ENCODE measurements at regions not wholly inside any gene's neighbourhood (a gene's known extent, or its start where the extent isn't known, plus 50 kb on each side); places are given as distances from the start of the nearest gene placed in this dataset.

DNA sequence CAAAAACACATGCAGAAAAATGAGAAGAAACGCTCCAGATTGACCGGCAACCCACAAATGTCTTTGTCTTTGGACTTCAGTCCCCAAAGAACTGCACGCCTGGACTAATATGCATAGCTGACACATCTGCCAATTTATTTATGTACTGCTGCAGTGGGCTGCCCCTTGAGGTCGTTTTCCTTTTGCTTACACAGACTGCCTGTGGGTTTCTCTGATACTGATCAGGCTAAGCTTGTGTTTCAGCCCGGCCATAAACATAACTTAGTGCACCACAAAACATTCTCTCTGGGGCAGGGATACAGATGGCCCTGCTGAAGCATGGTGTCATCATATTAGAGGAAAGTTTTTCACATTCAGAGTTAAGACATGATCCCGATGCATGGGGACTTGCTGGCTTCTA is 75.4 kb downstream of the NUDT12 start:
- no TSS peak for BruUV-seq (replicated peaks)
- CTCF ChIA-PET = no interaction called here
- no peak overlapping the region for H3K4me3 ChIP-seq (ENCODE audit: low read depth, low read length)
- H3K36me3 ChIP-seq (ENCODE audit: control insufficient read depth, insufficient read depth, low read length) = no peaks in the 10 kb centered on the region
- H3K9me3 ChIP-seq = no peaks in the 10 kb centered on the region
- H3K4me1 ChIP-seq = no peaks in the 10 kb centered on the region
- Mint-ChIP-seq H3K27me3 (ENCODE audit: insufficient read depth, unreplicated experiment) (no peaks in the 10 kb centered on the region), H3K4me1 (ENCODE audit: low read depth, unreplicated experiment) (no peaks in the 10 kb centered on the region), H3K27ac (ENCODE audit: unreplicated experiment) (no peak overlapping the region), H3K9me3 (ENCODE audit: unreplicated experiment) (no peaks in the 10 kb centered on the region), H3K4me3 (ENCODE audit: unreplicated experiment) (no peak overlapping the region), H3K36me3 (ENCODE audit: insufficient read depth, unreplicated experiment) (no peaks in the 10 kb centered on the region)
- TF ChIP-seq, protein P1, sequence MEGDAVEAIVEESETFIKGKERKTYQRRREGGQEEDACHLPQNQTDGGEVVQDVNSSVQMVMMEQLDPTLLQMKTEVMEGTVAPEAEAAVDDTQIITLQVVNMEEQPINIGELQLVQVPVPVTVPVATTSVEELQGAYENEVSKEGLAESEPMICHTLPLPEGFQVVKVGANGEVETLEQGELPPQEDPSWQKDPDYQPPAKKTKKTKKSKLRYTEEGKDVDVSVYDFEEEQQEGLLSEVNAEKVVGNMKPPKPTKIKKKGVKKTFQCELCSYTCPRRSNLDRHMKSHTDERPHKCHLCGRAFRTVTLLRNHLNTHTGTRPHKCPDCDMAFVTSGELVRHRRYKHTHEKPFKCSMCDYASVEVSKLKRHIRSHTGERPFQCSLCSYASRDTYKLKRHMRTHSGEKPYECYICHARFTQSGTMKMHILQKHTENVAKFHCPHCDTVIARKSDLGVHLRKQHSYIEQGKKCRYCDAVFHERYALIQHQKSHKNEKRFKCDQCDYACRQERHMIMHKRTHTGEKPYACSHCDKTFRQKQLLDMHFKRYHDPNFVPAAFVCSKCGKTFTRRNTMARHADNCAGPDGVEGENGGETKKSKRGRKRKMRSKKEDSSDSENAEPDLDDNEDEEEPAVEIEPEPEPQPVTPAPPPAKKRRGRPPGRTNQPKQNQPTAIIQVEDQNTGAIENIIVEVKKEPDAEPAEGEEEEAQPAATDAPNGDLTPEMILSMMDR (IDR thresholded peaks at IDR 0.05; ENCODE audit: insufficient read depth in 1 of 2, low read depth in 1 of 2, low read length in 1 of 2, severe bottlenecking in 1 of 2, unreplicated experiment in 1 of 2) = no peak
- POLR2A ChIA-PET = interaction anchor here (0.6 kb wide), 1 partner anchor 121 kb away, joined by 3 read pairs; no protein-coding TSS in a partner anchor
- no peaks in the 10 kb centered on the region for H3K27me3 ChIP-seq (replicated peaks; ENCODE audit: control insufficient read depth, insufficient read depth, low read length)
- no peak for DNase-seq
- intact Hi-C loops (cut with micrococcal nuclease; ENCODE audit: unreplicated experiment) = no loop called here

DNA sequence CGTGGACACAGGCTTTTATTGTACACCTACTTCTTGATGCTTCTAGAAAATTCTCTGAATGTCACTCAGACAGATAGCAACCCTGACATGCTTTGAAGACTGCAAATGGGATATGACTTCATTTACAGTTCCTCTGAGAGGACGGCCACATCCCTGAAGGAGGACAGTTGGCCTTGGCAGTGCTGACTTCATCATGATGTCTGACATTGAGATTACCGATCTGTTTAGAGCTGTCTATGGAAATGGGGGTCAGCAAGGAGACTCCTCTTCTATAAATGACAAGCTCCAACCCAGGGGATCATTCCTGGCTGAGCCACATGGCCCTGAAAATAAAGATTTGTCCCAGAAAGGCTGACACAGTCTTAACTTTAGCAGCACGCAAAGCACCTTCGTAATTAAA is 75.8 kb downstream of the NUDT12 start:
- ChIA-PET POLR2A (interaction anchor here (0.6 kb wide), 1 partner anchor 121 kb away, joined by 3 read pairs; no protein-coding TSS in a partner anchor), CTCF (no interaction called here)
- no peak for DNase-seq
- Histone ChIP-seq H3K27me3 (replicated peaks; ENCODE audit: control insufficient read depth, insufficient read depth, low read length) (no peaks in the 10 kb centered on the region), H3K4me3 (ENCODE audit: low read depth, low read length) (no peak overlapping the region), H3K4me1 (no peaks in the 10 kb centered on the region), H3K36me3 (ENCODE audit: control insufficient read depth, insufficient read depth, low read length) (no peaks in the 10 kb centered on the region), H3K9me3 (no peaks in the 10 kb centered on the region)
- Mint-ChIP-seq H3K36me3 (ENCODE audit: insufficient read depth, unreplicated experiment) (no peaks in the 10 kb centered on the region), H3K27ac (ENCODE audit: unreplicated experiment) (no peak overlapping the region), H3K4me3 (ENCODE audit: unreplicated experiment) (no peak overlapping the region), H3K4me1 (ENCODE audit: low read depth, unreplicated experiment) (no peaks in the 10 kb centered on the region), H3K9me3 (ENCODE audit: unreplicated experiment) (no peaks in the 10 kb centered on the region), H3K27me3 (ENCODE audit: insufficient read depth, unreplicated experiment) (no peaks in the 10 kb centered on the region)
- no TSS peak for BruUV-seq (replicated peaks)
- intact Hi-C loops (cut with micrococcal nuclease; ENCODE audit: unreplicated experiment) = no loop called here
- TF ChIP-seq, protein P1 (IDR thresholded peaks at IDR 0.05; ENCODE audit: insufficient read depth in 1 of 2, low read depth in 1 of 2, low read length in 1 of 2, severe bottlenecking in 1 of 2, unreplicated experiment in 1 of 2) = no peak

DNA sequence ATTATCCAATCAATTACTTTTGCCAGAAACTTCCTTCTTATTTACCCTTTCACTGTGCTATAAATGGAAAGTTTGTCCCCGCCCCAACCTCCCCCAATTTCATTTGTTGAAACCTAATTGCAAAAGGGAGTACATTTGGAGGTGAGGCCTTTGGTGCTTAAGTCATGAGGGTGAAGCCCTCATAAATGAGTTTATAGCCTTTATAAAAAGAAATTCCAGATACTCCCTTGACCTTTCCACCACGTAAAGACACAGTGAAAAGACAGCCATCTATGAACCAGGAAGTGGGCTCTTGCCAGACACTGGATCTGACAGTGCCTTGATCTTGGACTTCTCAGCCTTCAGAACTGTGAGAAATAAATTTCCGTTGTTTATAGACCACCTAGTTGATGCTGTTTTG is 82.3 kb downstream of the NUDT12 start:
- TF ChIP-seq, protein P1 (IDR thresholded peaks at IDR 0.05; ENCODE audit: insufficient read depth in 1 of 2, low read depth in 1 of 2, low read length in 1 of 2, severe bottlenecking in 1 of 2, unreplicated experiment in 1 of 2) = no peak
- Mint-ChIP-seq H3K36me3 (ENCODE audit: insufficient read depth, unreplicated experiment) (no peaks in the 10 kb centered on the region), H3K4me1 (ENCODE audit: low read depth, unreplicated experiment) (no peaks in the 10 kb centered on the region), H3K4me3 (ENCODE audit: unreplicated experiment) (no peak overlapping the region), H3K27me3 (ENCODE audit: insufficient read depth, unreplicated experiment) (no peaks in the 10 kb centered on the region), H3K27ac (ENCODE audit: unreplicated experiment) (no peak overlapping the region), H3K9me3 (ENCODE audit: unreplicated experiment) (no peaks in the 10 kb centered on the region)
- no peak for DNase-seq
- ChIA-PET POLR2A (no interaction called here), CTCF (no interaction called here)
- Histone ChIP-seq H3K4me3 (ENCODE audit: low read depth, low read length) (no peak overlapping the region), H3K4me1 (no peaks in the 10 kb centered on the region), H3K36me3 (ENCODE audit: control insufficient read depth, insufficient read depth, low read length) (no peaks in the 10 kb centered on the region), H3K9me3 (no peaks in the 10 kb centered on the region), H3K27me3 (replicated peaks; ENCODE audit: control insufficient read depth, insufficient read depth, low read length) (no peaks in the 10 kb centered on the region)
- no TSS peak for BruUV-seq (replicated peaks)
- intact Hi-C loops (cut with micrococcal nuclease; ENCODE audit: unreplicated experiment) = no loop called here

All from Caco-2 (cell line).